AG04450 (cell line): ENCODE measurements at regions not wholly inside any gene's neighbourhood (a gene's known extent, or its start where the extent isn't known, plus 50 kb on each side); places are given as distances from the start of the nearest gene placed in this dataset.

ENCODE experiments used
- CTCF ChIA-PET: fragments of 300-600, 350-600 bp; formaldehyde crosslinking; extraction: SDS; loops from one replicate; lab custom pipeline; 2022; ENCODE audit warnings: antibody characterized with exemption, inconsistent platforms; lab: Charles Lee
- POLR2A ChIA-PET: fragments of 350-600 bp; formaldehyde crosslinking; extraction: SDS; loops from one replicate; lab custom pipeline; 2021; ENCODE audit warnings: antibody characterized with exemption, inconsistent platforms; lab: Yijun Ruan, JAX
- DNase-seq: peaks from one replicate; pipeline ENCODE4 v3.0.0-alpha.2; 2011; ENCODE audit warnings: low read depth, low spot score
- H3K27ac ChIP-seq: one replicate; pipeline ENCODE4 v1.5.1; 2012; ENCODE audit warnings: low read depth, low read length, control low read depth
- H3K27me3 ChIP-seq: one replicate; pipeline ENCODE4 v1.6.0; 2012; ENCODE audit warnings: low read length; ENCODE audit not compliant: control insufficient read depth, insufficient read depth
- H3K4me3 ChIP-seq: 2 replicates; pipeline ENCODE4 v1.5.1; 2011; ENCODE audit warnings: mild to moderate bottlenecking, low read depth, low read length, control low read depth
- H3K9me3 ChIP-seq: 2 replicates; pipeline ENCODE4 v1.5.1; 2012; ENCODE audit warnings: low read length; ENCODE audit not compliant: control insufficient read depth, insufficient read depth
- TF ChIP-seq, protein P1 (sequence below): IDR thresholded peaks from 2 replicates; pipeline ENCODE4 v1.5.1; 2011; ENCODE audit warnings: low read depth, low read length, control low read depth, inconsistent platforms

DNA sequence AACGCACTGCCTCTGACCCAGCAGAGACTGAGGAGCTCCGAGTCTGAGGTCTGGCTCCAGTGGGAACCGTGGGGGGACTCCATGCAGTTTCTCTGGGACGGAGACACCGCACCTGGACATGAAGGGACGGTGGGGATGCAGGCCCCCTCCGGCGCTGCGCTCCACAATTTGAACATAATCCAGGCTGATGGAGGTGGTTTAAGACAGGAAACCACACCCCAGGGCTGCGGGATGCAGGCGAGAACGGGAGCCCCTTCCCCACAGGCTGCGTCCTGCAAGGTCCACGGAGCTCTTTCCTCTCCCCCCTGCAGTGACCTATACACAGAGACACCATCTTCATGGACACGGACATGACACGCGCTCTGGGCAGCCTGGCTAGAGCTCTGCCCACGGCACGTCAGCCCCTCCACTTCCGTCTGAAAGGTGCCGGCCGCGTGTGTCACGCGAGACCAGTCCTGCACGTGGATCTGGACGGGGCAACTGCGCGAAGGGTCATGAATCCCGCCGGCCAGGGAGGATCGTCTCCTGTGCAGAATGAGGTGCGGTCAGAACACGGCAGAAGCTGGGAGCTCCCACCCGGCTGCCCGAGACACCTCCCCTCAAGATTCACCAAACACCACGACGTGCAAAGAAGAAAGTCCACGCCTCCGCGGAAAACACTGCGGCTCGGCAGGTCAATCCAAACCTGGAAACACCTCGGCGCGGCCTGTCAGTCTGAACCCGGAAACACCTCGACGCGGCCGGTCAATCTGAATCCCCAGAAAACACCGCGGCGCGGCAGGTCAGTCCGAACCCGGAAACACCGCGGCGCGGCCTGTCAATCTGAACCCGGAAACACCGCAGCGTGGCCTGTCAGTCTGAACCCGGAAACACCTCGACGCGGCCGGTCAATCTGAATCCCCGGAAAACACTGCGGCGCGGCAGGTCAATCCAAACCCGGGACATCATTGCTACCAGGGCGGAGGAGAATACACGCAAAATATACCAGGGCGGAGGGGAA, 212.4 kb downstream of the BRD1 start:
- no peak overlapping the region for H3K4me3 ChIP-seq
- ChIA-PET POLR2A (no interaction called here), CTCF (no interaction called here)
- DNase-seq = no peak
- H3K27me3 ChIP-seq = no peaks in the 10 kb centered on the region
- no peak overlapping the region for H3K27ac ChIP-seq
- peaks cover 76% of the 10 kb centered on the region for H3K9me3 ChIP-seq
- TF ChIP-seq, protein P1, sequence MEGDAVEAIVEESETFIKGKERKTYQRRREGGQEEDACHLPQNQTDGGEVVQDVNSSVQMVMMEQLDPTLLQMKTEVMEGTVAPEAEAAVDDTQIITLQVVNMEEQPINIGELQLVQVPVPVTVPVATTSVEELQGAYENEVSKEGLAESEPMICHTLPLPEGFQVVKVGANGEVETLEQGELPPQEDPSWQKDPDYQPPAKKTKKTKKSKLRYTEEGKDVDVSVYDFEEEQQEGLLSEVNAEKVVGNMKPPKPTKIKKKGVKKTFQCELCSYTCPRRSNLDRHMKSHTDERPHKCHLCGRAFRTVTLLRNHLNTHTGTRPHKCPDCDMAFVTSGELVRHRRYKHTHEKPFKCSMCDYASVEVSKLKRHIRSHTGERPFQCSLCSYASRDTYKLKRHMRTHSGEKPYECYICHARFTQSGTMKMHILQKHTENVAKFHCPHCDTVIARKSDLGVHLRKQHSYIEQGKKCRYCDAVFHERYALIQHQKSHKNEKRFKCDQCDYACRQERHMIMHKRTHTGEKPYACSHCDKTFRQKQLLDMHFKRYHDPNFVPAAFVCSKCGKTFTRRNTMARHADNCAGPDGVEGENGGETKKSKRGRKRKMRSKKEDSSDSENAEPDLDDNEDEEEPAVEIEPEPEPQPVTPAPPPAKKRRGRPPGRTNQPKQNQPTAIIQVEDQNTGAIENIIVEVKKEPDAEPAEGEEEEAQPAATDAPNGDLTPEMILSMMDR = no peak

DNA sequence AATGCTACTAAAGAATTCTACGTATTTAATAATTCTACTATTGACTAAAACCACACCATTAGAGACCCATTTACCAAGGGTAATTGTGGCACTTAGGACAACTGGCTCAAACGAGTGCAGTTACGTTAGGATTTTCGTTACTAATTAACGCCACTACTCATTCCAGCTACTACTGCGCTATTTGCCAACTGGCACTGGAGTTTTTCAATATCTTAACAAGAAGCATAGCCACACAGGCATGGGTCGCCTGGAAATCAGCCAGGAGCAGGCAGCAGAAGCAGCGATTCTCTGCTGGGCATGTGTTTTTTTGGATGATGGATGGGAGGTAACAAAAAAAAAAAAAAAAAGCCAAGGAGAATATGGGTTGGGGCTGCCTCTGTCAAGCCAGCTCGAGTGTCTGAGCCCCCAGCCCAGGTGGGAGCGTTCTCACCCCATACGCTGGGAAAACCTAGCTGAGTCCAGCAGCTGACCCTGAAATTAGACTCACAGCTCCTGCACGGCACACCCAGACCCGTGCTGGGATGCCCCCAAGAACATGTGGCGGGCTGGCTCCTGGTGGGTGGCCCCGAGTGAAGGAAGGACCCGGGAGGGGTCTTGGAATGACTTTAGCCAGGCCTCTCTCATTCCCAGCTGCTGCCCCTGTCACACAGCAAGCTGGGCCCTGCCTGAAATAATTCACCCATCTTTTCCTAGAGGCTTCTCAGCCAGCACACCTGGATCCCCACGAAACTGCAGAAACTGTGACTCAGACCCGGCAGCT, 214.0 kb downstream of the BRD1 start:
- TF ChIP-seq, protein P1 = no peak
- no peak overlapping the region for H3K4me3 ChIP-seq
- peaks cover 76% of the 10 kb centered on the region for H3K9me3 ChIP-seq
- no peaks in the 10 kb centered on the region for H3K27me3 ChIP-seq
- no peak for DNase-seq
- ChIA-PET POLR2A (no interaction called here), CTCF (no interaction called here)
- H3K27ac ChIP-seq = no peak overlapping the region

DNA sequence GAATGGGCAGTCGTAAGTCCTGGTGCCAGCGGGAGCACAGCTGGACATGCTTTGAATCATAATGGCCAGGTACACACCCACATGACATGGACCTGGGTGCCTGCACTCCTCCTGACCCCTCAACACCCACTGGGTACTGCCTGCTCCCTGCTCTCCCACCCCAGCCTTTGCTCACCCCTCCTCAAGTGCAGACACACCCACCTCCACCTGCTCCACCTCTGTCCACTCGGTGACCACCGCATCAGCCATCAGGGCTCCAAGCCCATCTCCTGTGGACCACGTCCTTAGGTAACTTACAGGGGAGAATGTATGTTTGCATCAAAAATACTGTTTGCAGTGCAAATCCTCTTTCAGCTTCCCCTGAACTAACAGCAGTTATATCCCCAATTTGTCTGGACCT, 214.6 kb downstream of the BRD1 start:
- no peak overlapping the region for H3K4me3 ChIP-seq
- ChIA-PET CTCF (no interaction called here), POLR2A (no interaction called here)
- no peak overlapping the region for H3K27ac ChIP-seq
- TF ChIP-seq, protein P1 = no peak
- DNase-seq = no peak
- H3K27me3 ChIP-seq = no peaks in the 10 kb centered on the region
- peaks cover 76% of the 10 kb centered on the region for H3K9me3 ChIP-seq

DNA sequence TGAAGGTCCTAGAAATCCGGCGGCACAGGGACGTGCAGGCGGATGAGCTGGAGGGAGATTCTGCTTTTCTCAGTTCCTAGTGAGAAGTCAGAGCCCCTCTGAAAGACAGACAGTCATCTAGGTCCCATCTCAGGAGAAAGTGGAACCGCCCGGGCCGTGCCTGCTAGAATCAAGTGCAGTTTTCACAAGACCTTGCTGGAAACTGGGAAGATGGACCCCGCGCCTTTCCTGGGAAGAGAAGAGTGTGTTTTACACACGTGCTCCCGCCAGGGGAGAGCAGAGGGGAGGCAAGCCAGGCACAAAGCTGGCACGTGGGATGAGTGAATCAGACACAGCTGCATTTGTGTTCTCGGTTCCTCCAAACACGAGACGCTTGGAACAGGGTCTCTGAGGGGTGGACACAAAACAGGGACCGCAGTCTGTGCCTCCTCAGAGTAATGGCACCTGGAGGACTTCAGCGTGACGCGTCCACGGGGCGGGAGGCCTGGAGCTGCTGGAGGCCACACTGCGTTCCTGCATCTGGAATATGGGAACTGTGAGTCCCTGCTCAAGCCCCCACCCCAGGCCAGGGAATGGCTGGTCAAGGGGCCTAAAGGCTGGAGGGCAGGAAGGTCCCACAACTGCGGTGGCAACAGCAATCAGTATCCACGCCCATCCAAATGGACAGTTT, 218.3 kb downstream of the BRD1 start:
- TF ChIP-seq, protein P1 = no peak
- no peak for DNase-seq
- CTCF ChIA-PET = no interaction called here
- POLR2A ChIA-PET = no interaction called here
- Histone ChIP-seq H3K4me3 (no peak overlapping the region), H3K27ac (no peak overlapping the region), H3K9me3 (peaks cover 62% of the 10 kb centered on the region), H3K27me3 (no peaks in the 10 kb centered on the region)
